Breast epithelium (tissue), 3 donors: ENCODE measurements at regions not wholly inside any gene's neighbourhood (a gene's known extent, or its start where the extent isn't known, plus 50 kb on each side); places are given as distances from the start of the nearest gene placed in this dataset.

ENCODE experiments used
- POLR2A ChIP-seq: fragments of 450-650 bp; IDR thresholded peaks from one replicate; pipeline ENCODE4 v1.6.1; 2016; ENCODE audit warnings: antibody characterized with exemption, mild to moderate bottlenecking, moderate library complexity
- POLR2AphosphoS5 ChIP-seq, 3 donors: sonication (generic); formaldehyde crosslinking; IDR thresholded peaks; one replicate each; pipeline ENCODE4 v1.6.1; 2017; ENCODE audit warnings: antibody characterized with exemption in 3 of 3

DNA sequence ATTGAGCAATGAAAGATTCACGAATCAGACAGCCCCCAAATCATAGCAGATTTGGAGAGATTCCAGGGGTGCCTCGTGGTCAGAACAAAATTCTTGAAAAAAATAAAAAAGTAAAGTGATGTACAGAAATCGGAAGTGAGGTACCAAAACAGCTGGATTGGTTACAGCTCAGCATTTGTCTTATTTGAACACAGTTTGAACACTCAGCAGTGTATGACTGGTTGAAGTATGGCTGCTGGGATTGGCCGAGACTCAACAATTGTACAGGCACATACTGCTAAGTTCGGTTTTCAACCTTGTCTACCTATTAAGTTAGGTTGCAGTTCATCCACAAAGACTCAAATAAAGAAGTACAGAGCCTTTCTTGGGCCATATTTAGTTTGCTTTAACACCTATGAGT, 865.4 kb upstream of the TMEM132C start:
- TF ChIP-seq POLR2AphosphoS5 (IDR thresholded peaks at IDR 0.05) (no peak), POLR2A (no peak)
